ENCODE measurements at regions not wholly inside any gene's neighbourhood (a gene's known extent, or its start where the extent isn't known, plus 50 kb on each side); places are given as distances from the start of the nearest gene placed in this dataset.
"Not testable (repeated sequence)": the region's sequence is repeated elsewhere in the genome, so short reads cannot be mapped to it uniquely, and the experiment has no call there.

- Mint-ChIP-seq H3K4me1 (no peaks in the 10 kb centered on the region), H3K4me3 (no peak overlapping the region), H3K27ac (no peak overlapping the region), H3K9me3 (peaks cover 8% of the 10 kb centered on the region), H3K36me3 (no peaks in the 10 kb centered on the region), H3K27me3 (no peaks in the 10 kb centered on the region)
- ATAC-seq = no peak
These were observed 113.7 kb upstream of the LUZP2 start for GRCh38 chr11:24383137-24383536.

DNA sequence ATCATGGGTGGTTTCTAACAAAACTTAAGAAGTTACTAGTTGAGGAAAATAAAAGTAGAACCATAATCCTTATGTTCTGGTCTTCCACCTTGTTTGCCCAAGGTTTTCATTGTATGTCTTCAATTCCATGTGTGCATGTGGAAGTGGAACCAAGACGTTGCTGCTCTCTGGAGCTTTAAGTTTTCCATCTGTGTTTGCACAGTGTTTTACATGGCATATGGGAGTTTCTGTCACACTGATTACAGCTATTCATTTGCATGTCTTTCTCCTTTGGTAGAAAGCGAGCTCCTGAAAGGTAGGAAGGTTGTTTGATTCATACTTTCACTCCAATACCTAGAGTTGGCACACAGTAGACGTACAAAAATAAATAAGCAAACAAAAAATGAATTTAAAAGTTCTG, 112.6 kb upstream of the LUZP2 start:
- no peak for ATAC-seq
- peaks cover 6% of the 10 kb centered on the region for H3K9me3 Mint-ChIP-seq
- H3K27me3 Mint-ChIP-seq = no peaks in the 10 kb centered on the region
- no peaks in the 10 kb centered on the region for H3K4me1 Mint-ChIP-seq
- H3K27ac Mint-ChIP-seq = no peak overlapping the region
- no peaks in the 10 kb centered on the region for H3K36me3 Mint-ChIP-seq
- H3K4me3 Mint-ChIP-seq = no peak overlapping the region

DNA sequence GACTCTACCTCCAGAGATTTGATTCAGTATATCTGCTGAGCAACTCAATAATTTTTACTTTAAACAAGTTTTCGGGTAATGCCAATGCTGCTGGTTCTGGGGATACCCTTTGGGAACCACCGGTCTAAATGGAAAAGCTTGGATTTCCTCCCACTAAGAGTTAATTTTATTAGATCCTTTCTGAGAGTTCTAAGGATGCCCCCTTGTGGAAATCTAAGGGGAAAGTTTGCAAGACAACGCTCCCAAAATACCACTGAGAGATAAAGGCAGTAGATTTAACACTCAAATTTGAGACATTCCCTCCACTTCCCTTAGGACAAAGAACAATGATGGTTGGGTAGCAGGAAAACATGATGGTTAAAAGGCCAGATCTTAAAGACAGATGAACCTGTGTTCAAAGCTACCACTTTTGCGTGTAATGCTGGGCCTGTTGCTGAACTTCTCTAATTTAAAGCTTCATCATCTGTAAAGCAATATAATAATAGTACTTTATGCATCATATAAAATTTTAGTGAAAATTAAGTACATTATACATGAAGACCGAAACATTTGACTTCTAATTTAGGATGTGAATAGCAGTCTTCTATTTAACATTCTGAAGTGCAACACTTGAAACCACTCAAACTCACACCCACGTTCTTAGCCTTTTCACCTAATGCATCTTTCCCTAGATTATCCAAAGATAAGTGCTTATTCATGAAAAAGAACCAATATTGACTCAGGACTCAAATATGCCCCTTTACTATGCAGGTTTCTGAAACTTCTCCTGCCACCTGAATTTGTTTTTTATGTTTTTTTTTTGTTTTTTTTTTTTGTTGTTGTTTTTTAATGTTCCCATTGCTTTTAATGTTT, 110.1 kb upstream of the LUZP2 start:
- no peak overlapping the region for H3K4me3 Mint-ChIP-seq
- no peaks in the 10 kb centered on the region for H3K27me3 Mint-ChIP-seq
- no peak for ATAC-seq
- H3K27ac Mint-ChIP-seq = no peak overlapping the region
- peaks cover 3% of the 10 kb centered on the region for H3K9me3 Mint-ChIP-seq
- H3K36me3 Mint-ChIP-seq = no peaks in the 10 kb centered on the region
- H3K4me1 Mint-ChIP-seq = no peaks in the 10 kb centered on the region

GRCh38 chr11:24389575-24389974, 107.3 kb upstream of the LUZP2 start:
- ATAC-seq = no peak
- Mint-ChIP-seq H3K4me3 (no peak overlapping the region), H3K27ac (no peak overlapping the region), H3K4me1 (no peaks in the 10 kb centered on the region), H3K36me3 (no peaks in the 10 kb centered on the region), H3K9me3 (peaks cover 2% of the 10 kb centered on the region), H3K27me3 (no peaks in the 10 kb centered on the region)

GRCh38 chr11:24390016-24390415, 106.8 kb upstream of the LUZP2 start:
- H3K27ac Mint-ChIP-seq = no peak overlapping the region
- H3K4me1 Mint-ChIP-seq = no peaks in the 10 kb centered on the region
- peaks cover 2% of the 10 kb centered on the region for H3K9me3 Mint-ChIP-seq
- no peak overlapping the region for H3K4me3 Mint-ChIP-seq
- no peaks in the 10 kb centered on the region for H3K27me3 Mint-ChIP-seq
- ATAC-seq = no peak
- no peaks in the 10 kb centered on the region for H3K36me3 Mint-ChIP-seq

DNA sequence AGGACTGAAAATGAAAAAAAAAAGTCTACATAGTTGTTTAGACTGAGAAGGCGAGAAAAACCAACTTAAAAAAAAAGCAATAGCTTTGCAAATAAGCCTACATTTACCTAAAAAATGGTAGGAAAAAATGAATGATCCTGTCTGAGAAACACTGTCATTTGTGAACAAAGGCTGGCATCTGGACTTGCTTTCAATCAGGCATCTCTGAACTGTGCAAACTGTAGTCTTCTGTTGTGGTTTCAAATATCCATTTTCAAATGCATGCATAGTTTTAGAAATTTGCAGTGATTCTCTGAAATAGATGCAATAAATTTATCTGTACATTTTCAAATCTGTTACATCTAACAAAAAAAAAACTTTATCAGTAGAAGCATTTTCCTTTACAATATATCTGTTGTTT, 106.1 kb upstream of the LUZP2 start:
- ATAC-seq = no peak
- no peaks in the 10 kb centered on the region for H3K36me3 Mint-ChIP-seq
- no peaks in the 10 kb centered on the region for H3K4me1 Mint-ChIP-seq
- H3K27ac Mint-ChIP-seq = no peak overlapping the region
- no peaks in the 10 kb centered on the region for H3K27me3 Mint-ChIP-seq
- peaks cover 2% of the 10 kb centered on the region for H3K9me3 Mint-ChIP-seq
- no peak overlapping the region for H3K4me3 Mint-ChIP-seq

DNA sequence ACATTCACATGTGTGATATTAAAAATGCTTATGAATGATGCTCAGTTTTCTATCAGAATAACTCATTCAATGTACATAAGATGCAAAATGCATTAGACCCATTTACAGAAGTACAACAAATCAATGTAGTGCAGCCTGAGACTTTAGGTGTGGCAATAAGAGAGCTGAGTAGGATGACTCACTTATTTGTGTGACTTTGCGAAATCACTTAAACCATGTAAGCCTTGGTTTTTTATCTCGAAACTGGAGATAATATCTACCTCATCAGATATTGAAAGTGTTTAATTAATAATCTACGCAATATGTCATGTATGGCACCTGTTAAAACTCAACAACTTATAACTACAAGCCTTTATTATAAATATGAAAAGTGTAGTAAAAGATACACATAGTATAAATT, 105.7 kb upstream of the LUZP2 start:
- no peak for ATAC-seq
- H3K9me3 Mint-ChIP-seq = peaks cover 2% of the 10 kb centered on the region

GRCh38 chr11:24400059-24400665, 96.7 kb upstream of the LUZP2 start:
- no peak overlapping the region for H3K27ac Mint-ChIP-seq
- H3K9me3 Mint-ChIP-seq = peaks cover 3% of the 10 kb centered on the region
- no peaks in the 10 kb centered on the region for H3K4me1 Mint-ChIP-seq
- no peaks in the 10 kb centered on the region for H3K36me3 Mint-ChIP-seq
- no peak overlapping the region for H3K4me3 Mint-ChIP-seq
- no peak for ATAC-seq
- no peaks in the 10 kb centered on the region for H3K27me3 Mint-ChIP-seq

More for the DNA sequence above, 105.7 kb upstream of the LUZP2 start:
- H3K4me3 Mint-ChIP-seq = no peak overlapping the region
- no peaks in the 10 kb centered on the region for H3K4me1 Mint-ChIP-seq
- no peak overlapping the region for H3K27ac Mint-ChIP-seq
- H3K36me3 Mint-ChIP-seq = no peaks in the 10 kb centered on the region
- H3K27me3 Mint-ChIP-seq = no peaks in the 10 kb centered on the region

GRCh38 chr11:24406389-24406788, 90.5 kb upstream of the LUZP2 start:
- no peaks in the 10 kb centered on the region for H3K36me3 Mint-ChIP-seq
- no peaks in the 10 kb centered on the region for H3K27me3 Mint-ChIP-seq
- ATAC-seq = no peak
- no peak overlapping the region for H3K27ac Mint-ChIP-seq
- peaks cover 3% of the 10 kb centered on the region for H3K9me3 Mint-ChIP-seq
- no peak overlapping the region for H3K4me3 Mint-ChIP-seq
- H3K4me1 Mint-ChIP-seq = no peaks in the 10 kb centered on the region

DNA sequence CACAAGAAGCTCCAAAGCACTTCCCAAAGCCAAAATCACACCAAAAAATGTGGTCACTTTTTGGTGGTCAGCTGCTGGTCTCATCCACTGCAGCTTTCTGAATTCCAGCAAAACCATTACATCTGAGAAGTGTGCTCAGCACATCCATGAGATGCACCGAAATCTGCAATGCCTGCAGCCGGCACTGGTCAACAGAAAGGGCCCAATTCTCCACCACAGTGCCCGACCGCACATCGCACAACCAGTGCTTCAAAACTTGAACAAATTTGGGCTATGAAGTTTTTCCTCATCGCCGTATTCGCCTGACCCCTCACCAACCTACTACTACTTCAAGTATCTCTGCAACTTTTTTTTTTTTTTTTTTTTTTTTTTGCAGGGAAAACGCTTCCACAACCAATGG, 89.9 kb upstream of the LUZP2 start:
- Mint-ChIP-seq H3K27ac (no peak overlapping the region), H3K9me3 (peaks cover 3% of the 10 kb centered on the region), H3K4me3 (no peak overlapping the region), H3K4me1 (no peaks in the 10 kb centered on the region), H3K36me3 (no peaks in the 10 kb centered on the region), H3K27me3 (no peaks in the 10 kb centered on the region)
- ATAC-seq = no peak

DNA sequence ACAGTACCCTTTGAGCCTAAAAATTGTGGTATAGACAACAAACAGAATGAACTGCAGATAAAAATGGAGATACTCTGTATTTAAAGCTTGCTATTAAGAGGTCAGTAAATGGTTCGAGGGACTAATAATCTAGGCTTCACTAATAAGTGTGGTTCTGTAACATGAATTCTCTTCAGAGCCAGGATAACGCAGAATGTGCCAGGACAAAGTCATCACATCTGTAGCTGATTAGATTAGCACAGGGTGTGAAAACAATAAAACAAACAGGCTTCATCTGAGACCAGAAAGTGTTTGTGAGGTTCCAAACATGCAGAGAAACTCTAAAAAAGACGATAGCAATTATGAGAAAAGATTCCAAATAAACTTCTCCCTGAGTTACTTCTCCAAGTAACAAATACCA, 89.1 kb upstream of the LUZP2 start:
- no peak for ATAC-seq
- no peaks in the 10 kb centered on the region for H3K27me3 Mint-ChIP-seq
- H3K36me3 Mint-ChIP-seq = no peaks in the 10 kb centered on the region
- H3K4me1 Mint-ChIP-seq = no peaks in the 10 kb centered on the region
- H3K9me3 Mint-ChIP-seq = peaks cover 3% of the 10 kb centered on the region
- H3K4me3 Mint-ChIP-seq = no peak overlapping the region
- H3K27ac Mint-ChIP-seq = no peak overlapping the region

GRCh38 chr11:24408202-24408601, 88.7 kb upstream of the LUZP2 start:
- H3K4me3 Mint-ChIP-seq = no peak overlapping the region
- peaks cover 3% of the 10 kb centered on the region for H3K9me3 Mint-ChIP-seq
- ATAC-seq = no peak
- no peaks in the 10 kb centered on the region for H3K27me3 Mint-ChIP-seq
- no peaks in the 10 kb centered on the region for H3K4me1 Mint-ChIP-seq
- H3K36me3 Mint-ChIP-seq = no peaks in the 10 kb centered on the region
- no peak overlapping the region for H3K27ac Mint-ChIP-seq

DNA sequence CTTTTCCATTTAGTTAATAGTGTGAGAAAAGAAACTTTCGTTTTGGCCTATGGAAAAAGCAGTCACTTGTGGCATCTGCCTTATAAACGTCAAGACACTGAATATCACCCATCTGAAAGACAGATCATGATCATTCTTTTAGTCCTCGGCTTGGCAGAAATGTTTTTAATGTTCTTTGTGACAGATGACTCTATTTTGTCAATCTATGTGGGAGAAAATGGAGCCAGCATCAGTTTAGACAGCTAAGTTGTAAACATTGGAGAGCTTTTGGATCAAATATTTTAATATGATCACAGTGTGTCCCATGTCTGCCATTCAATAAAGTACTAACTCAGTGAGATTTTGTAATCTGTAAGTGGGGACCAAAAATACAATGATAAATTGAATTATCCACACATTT, 85.1 kb upstream of the LUZP2 start:
- H3K4me3 Mint-ChIP-seq = no peak overlapping the region
- H3K27me3 Mint-ChIP-seq = no peaks in the 10 kb centered on the region
- H3K4me1 Mint-ChIP-seq = no peaks in the 10 kb centered on the region
- H3K9me3 Mint-ChIP-seq = peaks cover 5% of the 10 kb centered on the region
- H3K27ac Mint-ChIP-seq = no peak overlapping the region
- ATAC-seq = no peak
- no peaks in the 10 kb centered on the region for H3K36me3 Mint-ChIP-seq

- no peak for ATAC-seq
- H3K27me3 Mint-ChIP-seq = no peaks in the 10 kb centered on the region
- peaks cover 7% of the 10 kb centered on the region for H3K9me3 Mint-ChIP-seq
- no peak overlapping the region for H3K4me3 Mint-ChIP-seq
- no peaks in the 10 kb centered on the region for H3K36me3 Mint-ChIP-seq
- H3K4me1 Mint-ChIP-seq = no peaks in the 10 kb centered on the region
- H3K27ac Mint-ChIP-seq = no peak overlapping the region
These were observed 84.1 kb upstream of the LUZP2 start for GRCh38 chr11:24412722-24413121.

GRCh38 chr11:24413391-24413790, 83.5 kb upstream of the LUZP2 start:
- peaks cover 7% of the 10 kb centered on the region for H3K9me3 Mint-ChIP-seq
- ATAC-seq = no peak
- H3K36me3 Mint-ChIP-seq = no peaks in the 10 kb centered on the region
- H3K4me3 Mint-ChIP-seq = no peak overlapping the region
- H3K4me1 Mint-ChIP-seq = no peaks in the 10 kb centered on the region
- no peaks in the 10 kb centered on the region for H3K27me3 Mint-ChIP-seq
- no peak overlapping the region for H3K27ac Mint-ChIP-seq

DNA sequence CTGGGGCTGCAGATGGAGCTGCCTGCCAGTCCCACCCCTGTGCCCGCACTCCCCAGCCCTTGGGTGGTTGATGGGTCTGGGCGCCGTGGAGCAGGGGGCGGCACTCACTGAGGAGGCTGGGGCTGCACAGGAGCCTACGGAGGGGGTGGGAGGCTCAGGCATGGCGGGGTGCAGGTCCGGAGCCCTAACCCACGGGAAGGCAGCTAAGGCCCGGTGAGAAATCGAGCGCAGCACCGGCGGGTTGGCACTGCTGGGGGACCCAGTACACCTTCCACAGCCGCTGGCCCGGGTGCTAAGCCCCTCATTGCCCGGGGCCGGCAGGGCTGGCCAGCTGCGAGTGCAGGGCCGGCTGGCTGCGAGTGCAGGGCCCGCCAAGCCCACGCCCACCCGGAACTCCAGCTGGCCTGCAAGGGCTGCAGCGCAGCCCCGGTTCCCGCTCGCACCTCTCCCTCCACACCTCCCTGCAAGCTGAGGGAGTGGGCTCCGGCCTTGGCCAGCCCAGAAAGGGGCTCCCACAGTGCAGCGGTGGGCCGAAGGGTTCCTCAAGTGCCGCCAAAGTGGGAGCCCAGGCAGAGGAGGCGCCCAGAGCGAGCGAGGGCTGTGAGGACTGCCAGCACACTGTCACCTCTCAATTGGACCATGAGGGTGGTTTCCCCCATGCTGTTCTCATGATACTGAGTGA, 80.8 kb upstream of the LUZP2 start:
- H3K4me1 Mint-ChIP-seq, ATAC-seq, H3K27me3 Mint-ChIP-seq, H3K36me3 Mint-ChIP-seq, H3K27ac Mint-ChIP-seq, H3K4me3 Mint-ChIP-seq: not testable (repeated sequence)
- peaks cover 11% of the 10 kb centered on the region for H3K9me3 Mint-ChIP-seq
